Head of caudate nucleus (tissue), 42 donors: ENCODE measurements at regions not wholly inside any gene's neighbourhood (a gene's known extent, or its start where the extent isn't known, plus 50 kb on each side); places are given as distances from the start of the nearest gene placed in this dataset.
A peak's percentile ranks its signal among the peaks of the same experiment; 100 is the strongest.
"Not testable (repeated sequence)": the region's sequence is repeated elsewhere in the genome, so short reads cannot be mapped to it uniquely, and the experiment has no call there.

ENCODE experiments used
- DNase-seq, 42 donors: peaks; one replicate each; pipeline versions ENCODE4 v3.0.0 to v3.0.0-alpha.2; 2020 to 2021; ENCODE audit warnings: mixed read lengths in 7 of 42
- intact Hi-C: fragments of 100-400 bp; cut with DNase I; formaldehyde crosslinking; loops from one replicate; pipeline ENCODE4 v1.15.0; 2022

GRCh38 chrY:14340459-14341143 is 183.7 kb upstream of the NLGN4Y start:
- intact Hi-C loops: no loop called here
- peak in 4 of 42 donors; percentile 1 to 42 (median 7) for DNase-seq

GRCh38 chrY:14344648-14345333 is 179.5 kb upstream of the NLGN4Y start:
- no peak for DNase-seq
- intact Hi-C loops: no loop called here

GRCh38 chrY:14351590-14351989 is 172.7 kb upstream of the NLGN4Y start:
- intact Hi-C loops: no loop called here
- DNase-seq: no peak

- intact Hi-C loops: no loop called here
Measured at GRCh38 chrY:14356154-14356553, 168.2 kb upstream of the NLGN4Y start.

GRCh38 chrY:14360748-14361500 is 163.4 kb upstream of the NLGN4Y start:
- intact Hi-C loops: no loop called here

More at GRCh38 chrY:14356154-14356553, 168.2 kb upstream of the NLGN4Y start:
- DNase-seq: no peak

GRCh38 chrY:14373608-14374007 is 150.7 kb upstream of the NLGN4Y start:
- intact Hi-C loops: no loop called here
- no peak for DNase-seq

More at GRCh38 chrY:14360748-14361500, 163.4 kb upstream of the NLGN4Y start:
- DNase-seq: no peak

- intact Hi-C loops: no loop called here
- DNase-seq: no peak
Measured at GRCh38 chrY:14378217-14378616, 146.1 kb upstream of the NLGN4Y start.

- DNase-seq, intact Hi-C loops: not testable (repeated sequence)
Measured at GRCh38 chrY:14410549-14411030, 113.7 kb upstream of the NLGN4Y start.

- intact Hi-C loops: no loop called here
- no peak for DNase-seq
Measured at GRCh38 chrY:14411334-14411733, 113.0 kb upstream of the NLGN4Y start.

- intact Hi-C loops: no loop called here
Measured at GRCh38 chrY:14436546-14436945, 87.8 kb upstream of the NLGN4Y start.

GRCh38 chrY:14437626-14438025 is 86.7 kb upstream of the NLGN4Y start:
- intact Hi-C loops: no loop called here
- no peak for DNase-seq

More at GRCh38 chrY:14436546-14436945, 87.8 kb upstream of the NLGN4Y start:
- no peak for DNase-seq

GRCh38 chrY:14438395-14438794 is 85.9 kb upstream of the NLGN4Y start:
- DNase-seq: no peak
- intact Hi-C loops: no loop called here

GRCh38 chrY:14444550-14444949 is 79.8 kb upstream of the NLGN4Y start:
- DNase-seq: no peak
- intact Hi-C loops: no loop called here

- DNase-seq: no peak
- intact Hi-C loops: no loop called here
Measured at GRCh38 chrY:14468151-14468683, 56.1 kb upstream of the NLGN4Y start.

- DNase-seq: no peak
Measured at GRCh38 chrY:14472421-14472820, 51.9 kb upstream of the NLGN4Y start.

GRCh38 chrY:14473320-14473719 is 51.0 kb upstream of the NLGN4Y start:
- intact Hi-C loops: no loop called here
- DNase-seq: no peak

More at GRCh38 chrY:14472421-14472820, 51.9 kb upstream of the NLGN4Y start:
- intact Hi-C loops: no loop called here
